Limb (tissue), 2 donors: ENCODE measurements at regions not wholly inside any gene's neighbourhood (a gene's known extent, or its start where the extent isn't known, plus 50 kb on each side); places are given as distances from the start of the nearest gene placed in this dataset.

Experiments
- DNase-seq, 2 donors: peaks; one replicate each; pipeline ENCODE4 v3.0.0-alpha.2; 2016; ENCODE audit errors: extremely low spot score in 2 of 2

DNA sequence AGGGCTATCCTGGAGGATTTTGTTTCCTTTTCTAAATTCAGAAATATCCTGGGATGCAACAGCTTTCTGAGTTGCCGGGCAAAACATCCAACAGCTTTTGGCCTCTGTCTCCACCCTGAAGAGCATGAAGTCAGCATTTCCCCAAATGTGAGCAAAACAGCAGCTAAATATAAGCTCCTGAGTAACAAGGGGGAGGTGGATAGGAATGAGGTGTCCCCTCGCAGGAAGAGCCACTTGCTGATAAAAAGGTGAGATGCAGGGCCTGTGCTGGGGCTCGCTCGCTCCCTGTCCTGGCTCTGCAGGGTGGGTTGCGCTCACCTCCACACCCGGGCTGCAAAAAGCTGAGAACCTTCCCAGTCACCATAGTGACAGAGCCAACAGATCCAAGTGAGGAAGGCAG is 264.3 kb downstream of the ZEB1 start:
- no peak for DNase-seq

- no peak for DNase-seq
Measured at GRCh38 chr10:31582365-31583052, 263.5 kb downstream of the ZEB1 start.

- DNase-seq, result no peak
Measured at GRCh38 chr10:31581741-31582323, 262.8 kb downstream of the ZEB1 start.

DNA sequence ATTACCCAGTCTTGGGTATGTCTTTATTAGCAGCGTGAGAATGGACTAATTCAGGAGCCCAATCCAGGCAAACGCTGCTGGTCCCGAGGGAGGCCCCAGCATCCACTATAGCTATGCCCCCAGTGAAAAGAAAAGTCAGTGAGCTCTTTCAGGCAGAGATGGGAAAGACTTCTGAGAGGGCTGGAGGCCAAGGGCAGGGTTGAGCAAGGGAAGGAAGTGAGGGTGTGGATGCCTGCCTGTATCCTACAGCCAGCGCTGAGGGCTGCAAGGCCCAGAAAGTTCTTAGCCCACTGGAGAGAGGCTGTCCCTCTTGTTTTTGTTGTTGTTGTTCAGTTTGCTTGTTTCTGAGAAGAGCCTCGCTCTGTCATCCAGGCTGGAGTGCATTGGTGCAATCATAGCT is 261.6 kb downstream of the ZEB1 start:
- no peak for DNase-seq
